Neural cell (in vitro differentiated cells): ENCODE measurements at regions not wholly inside any gene's neighbourhood (a gene's known extent, or its start where the extent isn't known, plus 50 kb on each side); places are given as distances from the start of the nearest gene placed in this dataset.

Experiments
- H2AFZ ChIP-seq: fragments of 200-600, 300-800 bp; sonication (generic), shearing (Covaris generic); 2 replicates; pipeline ENCODE4 v1.6.0; 2014; ENCODE audit warnings: low read depth, mild to moderate bottlenecking, antibody characterized with exemption, low read length, moderate library complexity
- H3F3A ChIP-seq: fragments of 200-600 bp; shearing (Covaris generic); 2 replicates; pipeline ENCODE4 v1.6.1; 2016; ENCODE audit warnings: mild to moderate bottlenecking, moderate library complexity, mixed read lengths, antibody characterized with exemption, low read length; ENCODE audit not compliant: insufficient read depth, poor library complexity, severe bottlenecking
- H3K27ac ChIP-seq: fragments of 200-600, 300-800 bp; sonication (generic), shearing (Covaris generic); 2 replicates; pipeline ENCODE4 v1.5.1; 2014; ENCODE audit warnings: mild to moderate bottlenecking, low read length, moderate library complexity
- H3K27me3 ChIP-seq: fragments of 300-800, 200-600 bp; sonication (generic), shearing (Covaris generic); 2 replicates; pipeline ENCODE4 v1.6.0; 2014; ENCODE audit warnings: mild to moderate bottlenecking, low read depth, low read length, moderate library complexity; ENCODE audit not compliant: insufficient read depth
- H3K36me3 ChIP-seq: fragments of 300-800, 200-600 bp; sonication (generic), shearing (Covaris generic); 2 replicates; pipeline ENCODE4 v1.5.1; 2014; ENCODE audit warnings: mild to moderate bottlenecking, antibody characterized with exemption, low read length, moderate library complexity; ENCODE audit not compliant: insufficient read depth
- H3K4me2 ChIP-seq: fragments of 300-800, 200-600 bp; sonication (generic), shearing (Covaris generic); 2 replicates; pipeline ENCODE4 v1.6.0; 2014; ENCODE audit warnings: mild to moderate bottlenecking, low read length
- H3K4me3 ChIP-seq: fragments of 300-800, 200-600 bp; sonication (generic), shearing (Covaris generic); 2 replicates; pipeline ENCODE4 v1.5.1; 2014; ENCODE audit warnings: mild to moderate bottlenecking, low read length, moderate library complexity
- H3K79me2 ChIP-seq: fragments of 200-600 bp; shearing (Covaris generic); replicated peaks from 2 replicates; pipeline ENCODE4 v1.6.0; 2014; ENCODE audit warnings: mild to moderate bottlenecking, low read length, moderate library complexity; ENCODE audit not compliant: insufficient read depth
- H3K9ac ChIP-seq: fragments of 300-800, 200-600 bp; sonication (generic), shearing (Covaris generic); 2 replicates; pipeline ENCODE4 v1.6.1; 2016; ENCODE audit warnings: mild to moderate bottlenecking, low read length, mixed read lengths
- H3K9me2 ChIP-seq: fragments of 200-600 bp; shearing (Covaris generic); 2 replicates; pipeline ENCODE4 v1.6.1; 2016; ENCODE audit warnings: mild to moderate bottlenecking, low read length, mixed read lengths; ENCODE audit not compliant: insufficient read depth
- H3K9me3 ChIP-seq: fragments of 200-600, 300-800 bp; sonication (generic), shearing (Covaris generic); 2 replicates; pipeline ENCODE4 v1.6.1; 2016; ENCODE audit warnings: mild to moderate bottlenecking, mixed run types, low read length, moderate library complexity, mixed read lengths
- H4K20me1 ChIP-seq: fragments of 200-600 bp; shearing (Covaris generic); 2 replicates; pipeline ENCODE4 v1.6.1; 2016; ENCODE audit warnings: mild to moderate bottlenecking, mixed run types; ENCODE audit not compliant: insufficient read depth
- EP300 ChIP-seq: fragments of 450-650 bp; conservative IDR thresholded peaks from 2 replicates; pipeline ENCODE4 v1.6.1; 2014; ENCODE audit warnings: antibody characterized with exemption, mild to moderate bottlenecking, moderate library complexity; ENCODE audit not compliant: poor library complexity, severe bottlenecking
- EZH2 ChIP-seq: fragments of 200-600, 300-800 bp; shearing (Covaris generic), sonication (generic); IDR thresholded peaks from 2 replicates; pipeline ENCODE4 v1.6.1; 2014; ENCODE audit warnings: antibody characterized with exemption, low read length, borderline replicate concordance, mild to moderate bottlenecking; ENCODE audit not compliant: insufficient read depth, poor library complexity, severe bottlenecking
- MXI1 ChIP-seq: fragments of 450-650 bp; conservative IDR thresholded peaks from 2 replicates; pipeline ENCODE4 v1.6.1; 2014; ENCODE audit warnings: antibody characterized with exemption, mild to moderate bottlenecking; ENCODE audit not compliant: poor library complexity, severe bottlenecking
- POLR2AphosphoS5 ChIP-seq: IDR thresholded peaks from 2 replicates; pipeline ENCODE4 v1.6.1; 2012
- RAD21 ChIP-seq: fragments of 450-650 bp; conservative IDR thresholded peaks from 2 replicates; pipeline ENCODE4 v1.6.1; 2014; ENCODE audit warnings: antibody characterized with exemption, mild to moderate bottlenecking, moderate library complexity
- SMC3 ChIP-seq: fragments of 450-650 bp; conservative IDR thresholded peaks from 2 replicates; pipeline ENCODE4 v1.6.1; 2014; ENCODE audit warnings: antibody characterized with exemption, mild to moderate bottlenecking, moderate library complexity; ENCODE audit not compliant: poor library complexity
- TAF1 ChIP-seq: IDR thresholded peaks from 2 replicates; pipeline ENCODE4 v1.6.1; 2012; ENCODE audit warnings: low read depth
- TF ChIP-seq, protein P1 (sequence below): IDR thresholded peaks from 2 replicates; pipeline ENCODE4 v1.6.1; 2012; ENCODE audit warnings: borderline replicate concordance
- TF ChIP-seq, protein P2 (sequence below): fragments of 450-650 bp; IDR thresholded peaks from 2 replicates; pipeline ENCODE4 v1.5.1; 2014; ENCODE audit warnings: antibody characterized with exemption, mild to moderate bottlenecking, moderate library complexity; ENCODE audit not compliant: poor library complexity, severe bottlenecking

DNA sequence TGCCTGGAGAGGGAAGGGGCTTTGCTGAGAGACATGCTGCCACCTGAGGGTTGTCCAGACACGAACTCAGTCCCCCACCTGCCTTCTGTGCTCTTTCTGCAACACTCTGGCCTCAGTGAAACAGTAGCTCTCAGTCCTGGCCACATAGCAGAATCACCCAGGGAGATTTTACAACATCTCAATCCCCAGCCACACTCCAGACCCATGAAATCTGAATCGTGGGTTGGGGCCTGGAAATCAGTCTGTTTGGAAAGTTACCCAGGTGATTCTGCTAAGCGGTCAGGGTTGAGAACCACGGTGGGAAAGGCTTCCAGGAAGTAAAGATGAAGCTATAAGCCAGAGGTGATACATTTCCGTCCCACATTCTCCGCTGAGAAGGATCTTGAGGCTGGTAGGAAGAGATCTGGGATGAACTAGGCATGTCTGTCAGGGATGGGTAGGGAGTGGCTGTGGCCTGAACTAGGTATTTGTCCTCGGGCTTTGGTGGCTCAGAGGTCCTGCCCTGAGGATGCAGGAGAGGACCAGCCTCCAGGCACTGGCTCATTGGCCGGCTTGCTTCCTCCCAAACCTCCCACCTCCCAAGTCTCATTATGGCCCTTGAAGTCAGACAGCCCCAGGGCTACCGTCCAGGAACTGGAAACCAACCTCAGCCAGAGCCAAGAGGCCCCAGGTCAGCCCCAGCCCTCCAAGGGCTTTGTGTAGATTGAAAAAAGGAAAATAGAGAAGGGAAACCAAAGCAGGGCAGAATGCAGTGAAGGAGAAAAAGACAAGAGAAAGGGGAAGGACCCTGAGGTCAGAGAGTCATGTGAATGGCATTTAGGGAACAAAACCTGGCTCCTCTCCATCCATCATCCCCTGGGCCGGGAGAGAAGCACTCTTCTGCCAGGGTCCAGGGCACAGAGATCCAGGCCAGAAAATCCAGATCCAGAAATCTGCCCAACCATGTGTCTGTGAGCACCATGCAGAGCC is 119.6 kb downstream of the ZFP36L2 start:
- Histone ChIP-seq H3K79me2 (no peaks in the 10 kb centered on the region), H3K4me3 (no peak overlapping the region), H3F3A (no peaks in the 10 kb centered on the region), H3K27ac (no peak overlapping the region), H4K20me1 (no peaks in the 10 kb centered on the region), H3K27me3 (no peaks in the 10 kb centered on the region), H3K4me2 (no peak overlapping the region), H2AFZ (no peak overlapping the region), H3K9me2 (no peaks in the 10 kb centered on the region), H3K9me3 (no peaks in the 10 kb centered on the region), H3K9ac (no peak overlapping the region), H3K36me3 (no peaks in the 10 kb centered on the region)
- no peak for TF ChIP-seq SMC3
- TF ChIP-seq EP300: no peak

DNA sequence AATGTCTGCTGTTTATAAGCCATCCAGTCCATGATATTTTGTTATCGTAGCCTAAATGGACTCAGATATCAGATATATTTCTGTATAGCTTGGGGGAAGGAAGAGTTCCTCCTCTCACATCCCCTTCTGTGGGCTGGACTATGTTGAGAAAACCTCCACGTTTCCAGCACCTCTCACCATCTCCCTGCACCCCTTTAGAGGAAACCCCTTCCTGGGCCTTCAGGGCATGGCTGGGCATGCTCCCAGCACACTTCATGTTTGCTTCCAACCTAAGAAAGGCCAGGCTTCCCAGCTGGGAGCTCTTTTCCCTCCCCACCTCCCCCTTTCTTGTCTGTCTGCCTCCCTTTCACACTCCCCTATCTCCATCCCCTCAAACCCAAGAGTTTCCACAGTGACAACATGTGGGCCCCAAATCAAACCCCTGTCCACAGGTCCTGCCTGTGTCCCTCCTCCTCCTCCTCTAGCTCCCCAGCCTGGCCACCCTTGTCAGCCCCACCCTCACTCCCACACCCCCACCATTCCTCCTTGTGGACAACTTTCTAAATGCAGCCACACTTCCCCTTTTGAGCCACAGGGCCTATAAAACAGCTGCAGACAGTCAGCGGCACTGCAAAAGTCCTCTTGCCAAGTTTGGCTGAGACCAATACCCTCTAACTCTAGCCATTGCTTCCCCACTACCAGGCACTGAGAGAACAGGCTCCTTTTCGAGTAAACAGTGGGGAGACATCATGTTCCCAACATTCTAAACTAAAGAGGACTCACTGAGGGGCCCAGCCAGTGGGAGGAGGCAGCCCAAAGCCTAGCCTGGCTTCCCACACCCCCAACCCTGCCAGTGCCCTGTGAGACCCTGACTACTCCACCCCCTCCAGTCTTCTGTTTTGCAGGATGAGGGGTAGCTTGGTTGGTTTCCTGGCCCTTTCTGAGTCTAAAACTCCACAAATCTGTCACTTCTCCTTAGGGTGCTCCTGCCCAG is 120.5 kb downstream of the ZFP36L2 start:
- H3K9me2 ChIP-seq: no peaks in the 10 kb centered on the region
- H3K4me2 ChIP-seq: no peak overlapping the region
- H4K20me1 ChIP-seq: no peaks in the 10 kb centered on the region
- no peak overlapping the region for H3K27ac ChIP-seq
- no peaks in the 10 kb centered on the region for H3K79me2 ChIP-seq
- TF ChIP-seq POLR2AphosphoS5: no peak
- TF ChIP-seq EP300: no peak
- TF ChIP-seq SMC3: no peak
- TF ChIP-seq, protein P1, sequence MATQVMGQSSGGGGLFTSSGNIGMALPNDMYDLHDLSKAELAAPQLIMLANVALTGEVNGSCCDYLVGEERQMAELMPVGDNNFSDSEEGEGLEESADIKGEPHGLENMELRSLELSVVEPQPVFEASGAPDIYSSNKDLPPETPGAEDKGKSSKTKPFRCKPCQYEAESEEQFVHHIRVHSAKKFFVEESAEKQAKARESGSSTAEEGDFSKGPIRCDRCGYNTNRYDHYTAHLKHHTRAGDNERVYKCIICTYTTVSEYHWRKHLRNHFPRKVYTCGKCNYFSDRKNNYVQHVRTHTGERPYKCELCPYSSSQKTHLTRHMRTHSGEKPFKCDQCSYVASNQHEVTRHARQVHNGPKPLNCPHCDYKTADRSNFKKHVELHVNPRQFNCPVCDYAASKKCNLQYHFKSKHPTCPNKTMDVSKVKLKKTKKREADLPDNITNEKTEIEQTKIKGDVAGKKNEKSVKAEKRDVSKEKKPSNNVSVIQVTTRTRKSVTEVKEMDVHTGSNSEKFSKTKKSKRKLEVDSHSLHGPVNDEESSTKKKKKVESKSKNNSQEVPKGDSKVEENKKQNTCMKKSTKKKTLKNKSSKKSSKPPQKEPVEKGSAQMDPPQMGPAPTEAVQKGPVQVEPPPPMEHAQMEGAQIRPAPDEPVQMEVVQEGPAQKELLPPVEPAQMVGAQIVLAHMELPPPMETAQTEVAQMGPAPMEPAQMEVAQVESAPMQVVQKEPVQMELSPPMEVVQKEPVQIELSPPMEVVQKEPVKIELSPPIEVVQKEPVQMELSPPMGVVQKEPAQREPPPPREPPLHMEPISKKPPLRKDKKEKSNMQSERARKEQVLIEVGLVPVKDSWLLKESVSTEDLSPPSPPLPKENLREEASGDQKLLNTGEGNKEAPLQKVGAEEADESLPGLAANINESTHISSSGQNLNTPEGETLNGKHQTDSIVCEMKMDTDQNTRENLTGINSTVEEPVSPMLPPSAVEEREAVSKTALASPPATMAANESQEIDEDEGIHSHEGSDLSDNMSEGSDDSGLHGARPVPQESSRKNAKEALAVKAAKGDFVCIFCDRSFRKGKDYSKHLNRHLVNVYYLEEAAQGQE: no peak
- TF ChIP-seq, protein P2, sequence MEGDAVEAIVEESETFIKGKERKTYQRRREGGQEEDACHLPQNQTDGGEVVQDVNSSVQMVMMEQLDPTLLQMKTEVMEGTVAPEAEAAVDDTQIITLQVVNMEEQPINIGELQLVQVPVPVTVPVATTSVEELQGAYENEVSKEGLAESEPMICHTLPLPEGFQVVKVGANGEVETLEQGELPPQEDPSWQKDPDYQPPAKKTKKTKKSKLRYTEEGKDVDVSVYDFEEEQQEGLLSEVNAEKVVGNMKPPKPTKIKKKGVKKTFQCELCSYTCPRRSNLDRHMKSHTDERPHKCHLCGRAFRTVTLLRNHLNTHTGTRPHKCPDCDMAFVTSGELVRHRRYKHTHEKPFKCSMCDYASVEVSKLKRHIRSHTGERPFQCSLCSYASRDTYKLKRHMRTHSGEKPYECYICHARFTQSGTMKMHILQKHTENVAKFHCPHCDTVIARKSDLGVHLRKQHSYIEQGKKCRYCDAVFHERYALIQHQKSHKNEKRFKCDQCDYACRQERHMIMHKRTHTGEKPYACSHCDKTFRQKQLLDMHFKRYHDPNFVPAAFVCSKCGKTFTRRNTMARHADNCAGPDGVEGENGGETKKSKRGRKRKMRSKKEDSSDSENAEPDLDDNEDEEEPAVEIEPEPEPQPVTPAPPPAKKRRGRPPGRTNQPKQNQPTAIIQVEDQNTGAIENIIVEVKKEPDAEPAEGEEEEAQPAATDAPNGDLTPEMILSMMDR: no peak
- TF ChIP-seq EZH2: no peak
- TF ChIP-seq RAD21: no peak
- TF ChIP-seq MXI1: no peak
- no peak for TF ChIP-seq TAF1
- H2AFZ ChIP-seq: no peak overlapping the region
- no peaks in the 10 kb centered on the region for H3K9me3 ChIP-seq
- no peak overlapping the region for H3K4me3 ChIP-seq
- no peaks in the 10 kb centered on the region for H3K36me3 ChIP-seq
- no peak overlapping the region for H3K9ac ChIP-seq
- no peaks in the 10 kb centered on the region for H3K27me3 ChIP-seq
- H3F3A ChIP-seq: no peaks in the 10 kb centered on the region
